Spinal cord (tissue), 9 donors: ENCODE measurements at regions not wholly inside any gene's neighbourhood (a gene's known extent, or its start where the extent isn't known, plus 50 kb on each side); places are given as distances from the start of the nearest gene placed in this dataset.

Experiments used
- DNase-seq, 6 donors: peaks; one replicate each; pipeline versions ENCODE4 v3.0.0 to v3.0.0-alpha.2; 2013 to 2015; ENCODE audit warnings: low spot score in 6 of 6, low read depth in 4 of 6
- H3K27ac ChIP-seq: one replicate; pipeline ENCODE4 v1.5.1; 2013; ENCODE audit warnings: low read depth, low read length, control low read depth
- H3K27me3 ChIP-seq: one replicate; pipeline ENCODE4 v1.6.1; 2013; ENCODE audit warnings: low read length; ENCODE audit not compliant: control insufficient read depth, insufficient read depth
- H3K36me3 ChIP-seq: one replicate; pipeline ENCODE4 v1.6.1; 2013; ENCODE audit warnings: low read length; ENCODE audit not compliant: control insufficient read depth, insufficient read depth
- H3K4me1 ChIP-seq: one replicate; pipeline ENCODE4 v1.6.1; 2013; ENCODE audit warnings: low read length; ENCODE audit not compliant: control insufficient read depth, insufficient read depth
- H3K4me3 ChIP-seq: one replicate; pipeline ENCODE4 v1.5.1; 2013; ENCODE audit warnings: low read depth, low read length, control low read depth
- H3K9me3 ChIP-seq: one replicate; pipeline ENCODE4 v1.6.1; 2013; ENCODE audit warnings: low read length; ENCODE audit not compliant: control insufficient read depth, insufficient read depth
- WGBS: methylation state at CpG from one replicate; pipeline ENCODE4 v1.1.5; 2013; ENCODE audit warnings: missing lambda C conversion rate; ENCODE audit not compliant: insufficient coverage; 5-methylcytosine and 5-hydroxymethylcytosine counted together
- donor health status: healthy.

DNA sequence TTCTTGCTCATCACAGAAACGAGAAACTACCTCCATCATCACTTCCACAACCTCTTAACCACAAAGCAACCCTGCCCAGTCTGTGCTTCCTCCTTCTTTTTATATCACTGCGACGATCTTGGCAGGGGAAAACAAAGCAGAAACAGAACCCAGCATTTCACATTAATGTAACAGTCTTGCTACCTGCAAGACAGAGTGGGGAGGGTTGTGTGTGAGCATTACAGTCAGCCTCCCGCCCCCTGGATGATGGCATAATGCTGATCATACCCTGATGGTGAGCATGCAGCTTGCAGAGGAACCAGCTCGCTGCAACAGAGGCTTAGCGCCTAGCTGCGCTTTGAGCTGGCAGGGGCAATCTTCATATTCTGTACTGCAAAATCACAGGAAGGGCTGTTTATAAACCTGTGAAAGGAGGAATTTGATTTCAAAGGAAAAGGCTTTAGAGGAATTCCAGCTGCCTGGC is 376.1 kb downstream of the IRS1 start:
- DNase-seq: peak in 4 of 6 donors; percentile 9 to 81 (median 43)

DNA sequence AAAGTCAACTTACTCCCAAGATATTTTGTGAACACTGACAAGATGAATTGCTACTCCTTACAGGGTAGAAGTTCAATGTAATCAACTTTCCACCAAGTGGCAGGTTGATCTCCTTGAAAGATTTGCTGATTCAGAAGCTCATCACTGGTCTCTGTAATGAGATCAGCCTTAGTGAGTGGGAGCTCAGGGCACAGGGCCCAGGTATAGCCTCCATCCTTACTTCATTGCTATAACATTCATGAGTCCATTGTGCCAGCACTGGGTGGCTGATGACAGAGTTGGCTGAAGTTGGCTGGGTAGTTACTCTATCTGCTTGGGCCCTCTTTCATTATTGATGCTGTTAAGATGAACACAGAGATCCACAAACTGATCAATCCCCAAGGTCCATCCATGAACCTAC is 379.0 kb downstream of the IRS1 start:
- no peaks in the 10 kb centered on the region for H3K9me3 ChIP-seq
- no peak overlapping the region for H3K4me3 ChIP-seq
- no peaks in the 10 kb centered on the region for H3K27me3 ChIP-seq
- no peaks in the 10 kb centered on the region for H3K36me3 ChIP-seq
- no peak for DNase-seq
- no peak overlapping the region for H3K27ac ChIP-seq
- H3K4me1 ChIP-seq: peaks cover 3% of the 10 kb centered on the region

More for the DNA sequence above, 376.1 kb downstream of the IRS1 start:
- Histone ChIP-seq H3K4me3 (no peak overlapping the region), H3K27ac (no peak overlapping the region), H3K27me3 (no peaks in the 10 kb centered on the region), H3K36me3 (no peaks in the 10 kb centered on the region), H3K4me1 (peaks cover 3% of the 10 kb centered on the region), H3K9me3 (no peaks in the 10 kb centered on the region)
- 32% methylated on average over 3 of the region's 7 CpGs for WGBS

DNA sequence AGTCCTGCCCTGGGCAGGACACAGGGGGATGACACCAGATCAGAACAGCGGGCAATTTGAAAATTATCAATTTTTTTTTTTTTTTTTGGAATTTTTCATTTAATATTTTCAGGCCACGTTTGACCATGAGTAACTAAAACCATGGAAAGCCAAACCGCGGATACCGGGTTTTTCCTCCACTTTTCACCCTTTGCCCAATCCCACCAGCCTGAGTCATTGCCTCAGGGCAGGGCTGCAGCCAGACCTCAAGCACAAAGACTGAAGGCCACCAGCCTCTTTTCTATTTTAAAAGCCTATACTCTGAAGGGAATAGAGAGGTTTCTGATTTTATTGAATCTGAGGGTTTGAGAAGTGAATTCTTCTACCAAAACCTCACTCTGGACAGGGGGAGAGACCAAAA is 381.1 kb downstream of the IRS1 start:
- Histone ChIP-seq H3K4me3 (no peak overlapping the region), H3K9me3 (no peaks in the 10 kb centered on the region), H3K27me3 (no peaks in the 10 kb centered on the region), H3K36me3 (no peaks in the 10 kb centered on the region), H3K27ac (no peak overlapping the region), H3K4me1 (peaks cover under 1% of the 10 kb centered on the region)
- 100% methylated on average over 3 of the region's 5 CpGs for whole genome bisulfite sequencing
- no peak for DNase-seq

DNA sequence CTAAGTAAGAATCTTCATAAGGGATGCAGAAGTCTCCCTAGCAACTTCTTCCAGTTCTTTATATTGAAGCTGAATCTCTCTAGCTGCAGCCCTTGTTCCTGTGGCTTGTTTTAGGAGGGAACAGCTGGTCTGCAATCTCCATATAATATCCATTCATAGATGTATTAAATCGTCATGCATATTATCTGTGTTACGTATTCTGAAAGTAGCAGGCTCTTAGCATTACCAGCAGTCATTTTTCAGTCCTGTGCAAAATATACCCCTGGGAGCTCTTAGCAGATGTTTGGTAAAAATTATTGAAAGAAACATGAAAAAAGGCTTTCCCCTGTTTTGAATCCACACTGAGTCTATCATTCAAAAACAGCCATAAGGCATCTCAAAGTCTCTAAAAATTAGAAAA is 385.3 kb downstream of the IRS1 start:
- Histone ChIP-seq H3K27ac (no peak overlapping the region), H3K4me1 (no peaks in the 10 kb centered on the region), H3K4me3 (no peak overlapping the region), H3K27me3 (no peaks in the 10 kb centered on the region), H3K36me3 (no peaks in the 10 kb centered on the region), H3K9me3 (no peaks in the 10 kb centered on the region)
- peak in 2 of 6 donors; percentile 21 to 80 for DNase-seq
- WGBS: no CpG with 5 or more reads among the region's 2 CpGs

DNA sequence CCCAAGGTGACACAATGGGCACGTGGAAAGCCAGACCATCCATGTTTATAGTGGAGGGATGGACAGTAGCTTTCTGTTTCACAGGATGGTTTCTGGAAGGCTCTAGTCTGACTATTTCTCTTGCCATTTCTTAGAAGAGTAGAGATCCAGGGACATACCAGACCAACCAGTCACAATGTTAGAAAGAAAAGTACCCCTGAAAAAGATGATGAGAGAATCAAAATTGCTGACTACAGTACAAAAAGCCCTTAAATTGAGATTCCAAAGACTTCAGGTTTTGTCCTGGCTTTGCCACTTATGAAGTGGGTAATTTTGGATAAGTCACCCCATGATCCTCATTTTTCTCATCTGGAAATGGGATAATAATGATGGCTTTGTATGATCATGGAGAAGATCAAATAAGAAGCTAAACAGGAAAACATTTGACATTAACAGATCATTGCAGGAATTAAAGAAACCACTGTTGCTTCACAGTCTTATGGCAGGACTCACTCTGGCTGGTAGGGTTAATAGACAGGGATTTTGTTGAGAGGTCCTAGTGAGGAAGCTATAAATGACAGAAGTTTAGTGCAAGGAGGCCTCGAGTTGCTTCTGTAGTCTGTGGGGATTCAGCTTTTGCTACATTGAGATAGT is 386.0 kb downstream of the IRS1 start:
- Histone ChIP-seq H3K27ac (no peak overlapping the region), H3K4me1 (no peaks in the 10 kb centered on the region), H3K27me3 (no peaks in the 10 kb centered on the region), H3K4me3 (no peak overlapping the region), H3K36me3 (no peaks in the 10 kb centered on the region), H3K9me3 (no peaks in the 10 kb centered on the region)
- 22% methylated on average over 1 of the region's 2 CpGs for WGBS
- no peak for DNase-seq

DNA sequence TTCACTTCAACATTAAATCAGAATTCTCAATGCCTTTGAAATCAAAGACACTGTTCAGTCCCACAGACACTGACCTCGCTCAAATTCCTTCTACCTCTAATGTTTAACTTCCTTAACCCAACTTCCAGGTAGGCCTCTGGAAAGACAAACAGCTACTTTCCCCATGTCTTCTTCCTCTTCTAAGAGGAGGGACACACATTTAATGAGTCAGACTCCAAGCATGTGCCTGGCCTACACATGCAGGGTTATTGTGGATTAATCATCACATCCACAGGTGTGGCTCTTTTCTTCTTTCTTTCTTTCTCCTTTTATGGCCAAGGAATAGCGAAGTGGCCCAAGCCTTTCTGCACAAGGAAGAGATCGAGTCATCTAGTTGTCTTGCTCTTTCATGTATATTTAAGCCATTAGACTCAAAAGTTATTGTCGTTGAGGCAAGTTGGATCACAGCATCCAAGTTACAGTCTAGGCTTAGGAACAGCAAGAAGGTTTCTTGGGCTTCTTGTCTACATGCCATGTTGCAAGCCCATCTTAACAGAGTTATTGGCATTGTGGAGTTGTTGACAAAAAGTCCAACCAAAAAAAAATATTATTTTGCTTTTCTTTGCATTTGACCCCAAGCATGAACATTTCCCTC is 387.8 kb downstream of the IRS1 start:
- Histone ChIP-seq H3K36me3 (no peaks in the 10 kb centered on the region), H3K27me3 (no peaks in the 10 kb centered on the region), H3K27ac (no peak overlapping the region), H3K9me3 (no peaks in the 10 kb centered on the region), H3K4me1 (no peaks in the 10 kb centered on the region), H3K4me3 (no peak overlapping the region)
- WGBS: 100% methylated on average over 1 of the region's 4 CpGs
- no peak for DNase-seq

DNA sequence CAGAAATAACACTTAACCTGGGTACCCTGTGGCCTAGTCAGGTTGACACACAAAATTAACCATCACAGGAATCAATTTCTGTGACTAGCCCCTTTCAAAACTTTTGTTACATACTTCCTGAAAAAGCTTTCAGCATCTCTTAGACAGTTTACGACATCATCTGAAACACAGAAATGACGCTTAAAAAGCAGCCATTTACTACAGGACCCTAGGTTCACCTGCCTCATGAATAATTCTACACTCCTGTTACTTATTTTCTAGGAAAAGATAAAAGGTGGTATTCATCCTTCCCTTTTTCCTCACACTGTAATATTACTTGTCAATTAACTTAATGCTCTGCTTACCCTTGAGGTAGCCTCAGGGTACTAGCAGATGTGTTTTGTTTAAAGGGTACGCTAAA is 388.4 kb downstream of the IRS1 start:
- WGBS: 100% methylated on average over 2 of the region's 3 CpGs
- no peaks in the 10 kb centered on the region for H3K9me3 ChIP-seq
- H3K27me3 ChIP-seq: no peaks in the 10 kb centered on the region
- H3K27ac ChIP-seq: no peak overlapping the region
- no peaks in the 10 kb centered on the region for H3K4me1 ChIP-seq
- no peak overlapping the region for H3K4me3 ChIP-seq
- no peak for DNase-seq
- H3K36me3 ChIP-seq: no peaks in the 10 kb centered on the region

DNA sequence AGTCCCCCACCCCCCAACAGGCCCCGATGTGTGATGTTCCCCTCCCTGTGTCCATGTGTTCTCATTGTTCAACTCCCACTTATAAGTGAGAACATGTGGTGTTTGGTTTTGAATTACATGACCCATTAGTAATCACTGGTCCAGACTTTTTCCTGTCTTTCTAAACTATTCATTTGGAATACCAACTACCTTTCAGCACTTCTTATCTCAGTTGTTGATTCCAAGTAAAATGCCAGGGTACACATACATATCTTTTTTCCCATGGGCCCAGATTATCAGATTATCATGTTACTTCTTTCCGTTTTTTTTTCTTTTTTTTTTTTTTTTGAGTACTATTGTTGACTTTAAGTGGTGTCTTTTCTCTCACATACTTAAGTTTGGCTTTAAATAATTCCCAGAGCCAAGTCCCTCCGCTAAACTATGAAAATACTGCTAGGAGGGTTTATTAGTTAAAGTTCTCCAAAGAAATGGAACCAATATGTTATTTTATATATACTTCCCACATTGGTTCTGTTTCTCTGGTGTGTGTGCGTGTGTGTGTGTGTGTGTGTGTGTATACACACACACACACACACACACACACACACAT is 389.3 kb downstream of the IRS1 start:
- no peak for DNase-seq
- no CpG with 5 or more reads among the region's 4 CpGs for WGBS
- H3K27ac ChIP-seq: no peak overlapping the region
- H3K4me1 ChIP-seq: no peaks in the 10 kb centered on the region
- H3K36me3 ChIP-seq: no peaks in the 10 kb centered on the region
- no peaks in the 10 kb centered on the region for H3K27me3 ChIP-seq
- H3K4me3 ChIP-seq: no peak overlapping the region
- no peaks in the 10 kb centered on the region for H3K9me3 ChIP-seq

DNA sequence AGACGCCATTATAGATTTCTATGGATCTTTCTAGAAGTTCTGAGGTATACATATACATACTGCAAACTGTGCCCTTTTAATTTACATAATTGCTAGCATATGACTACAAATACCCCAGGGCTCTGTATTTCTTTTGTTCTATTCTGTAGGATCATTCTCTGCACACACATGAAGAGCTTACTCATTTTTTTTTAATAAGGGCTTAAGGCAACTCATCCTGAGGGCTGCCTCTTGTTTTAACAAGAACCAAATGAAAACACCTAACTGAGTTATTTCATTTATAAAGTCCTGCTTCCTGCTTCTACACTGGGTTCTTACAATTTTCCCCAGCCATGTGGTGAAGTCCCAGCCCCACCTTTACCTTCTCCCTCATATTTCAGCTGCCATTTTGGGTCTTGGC is 390.5 kb downstream of the IRS1 start:
- no peaks in the 10 kb centered on the region for H3K36me3 ChIP-seq
- no CpG with 5 or more reads among the region's 1 CpG for WGBS

DNA sequence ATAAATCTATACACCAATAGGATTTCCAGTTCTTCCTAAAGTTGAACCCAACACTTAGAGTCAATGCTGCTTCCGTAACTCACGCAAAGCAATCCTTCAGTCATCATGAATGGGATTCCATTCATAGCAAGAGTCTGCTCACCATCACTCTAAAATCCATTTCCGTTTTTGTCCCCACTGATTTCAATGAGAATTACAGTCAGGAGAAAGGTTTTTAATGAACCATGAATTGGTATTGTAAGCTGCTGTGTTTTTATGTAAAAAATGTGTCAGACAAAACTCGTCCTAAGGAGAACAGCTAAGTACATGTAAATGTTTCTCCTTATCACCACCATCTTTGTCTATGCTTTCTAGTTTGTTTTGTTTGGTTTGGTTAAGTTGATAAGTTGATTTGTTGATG is 391.5 kb downstream of the IRS1 start:
- Histone ChIP-seq H3K9me3 (no peaks in the 10 kb centered on the region), H3K27ac (no peak overlapping the region), H3K27me3 (no peaks in the 10 kb centered on the region), H3K4me3 (no peak overlapping the region), H3K4me1 (no peaks in the 10 kb centered on the region), H3K36me3 (no peaks in the 10 kb centered on the region)
- 50% methylated on average over 2 of the region's 4 CpGs for WGBS
- DNase-seq: no peak

More for the DNA sequence above, 390.5 kb downstream of the IRS1 start:
- no peaks in the 10 kb centered on the region for H3K9me3 ChIP-seq
- no peak overlapping the region for H3K4me3 ChIP-seq
- H3K27ac ChIP-seq: no peak overlapping the region
- no peaks in the 10 kb centered on the region for H3K4me1 ChIP-seq
- no peaks in the 10 kb centered on the region for H3K27me3 ChIP-seq
- no peak for DNase-seq
